Islet of Langerhans (tissue), 1 donor: ENCODE measurements at regions not wholly inside any gene's neighbourhood (a gene's known extent, or its start where the extent isn't known, plus 50 kb on each side); places are given as distances from the start of the nearest gene placed in this dataset.
A peak's percentile ranks its signal among the peaks of the same experiment; 100 is the strongest.

ENCODE experiments used
- FAIRE-seq: peaks from one replicate; lab custom pipeline; 2011; peaks lifted over from hg19 to GRCh38; lab: Jason Lieb, UNC

DNA sequence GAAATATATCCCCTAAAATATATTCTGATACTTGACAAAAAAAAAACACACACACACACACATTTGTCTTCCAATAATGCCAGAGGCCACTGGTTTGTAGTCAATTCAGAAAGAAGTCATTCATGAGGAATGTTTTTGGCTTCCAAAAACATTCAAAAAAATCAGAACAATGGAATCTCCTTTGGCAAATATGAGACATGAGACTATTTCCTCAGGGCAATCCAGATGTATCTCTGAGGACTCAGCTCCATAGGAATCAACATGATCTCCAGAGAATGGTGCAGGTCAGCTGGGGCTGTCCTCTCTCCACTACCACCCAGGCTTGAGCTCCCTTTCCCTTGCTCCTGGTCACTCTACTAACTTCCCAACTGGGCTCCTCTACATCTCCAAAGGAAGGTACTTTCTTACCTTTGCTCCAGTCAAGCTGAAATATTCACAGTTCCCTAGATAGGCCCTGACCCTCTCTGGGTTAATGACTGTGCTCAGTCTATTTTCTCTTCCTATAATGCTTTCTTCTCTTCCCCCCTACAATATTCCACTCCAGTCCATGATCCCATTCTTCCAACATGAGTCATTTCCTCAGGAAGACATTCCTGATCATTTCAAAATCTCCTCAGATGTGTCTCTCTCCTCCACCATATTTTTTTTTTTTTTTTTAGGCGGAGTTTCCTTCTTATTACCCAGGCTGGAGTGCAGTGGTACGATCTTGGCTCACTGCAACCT, 145.3 kb downstream of the C1D start:
- FAIRE-seq, result no peak

DNA sequence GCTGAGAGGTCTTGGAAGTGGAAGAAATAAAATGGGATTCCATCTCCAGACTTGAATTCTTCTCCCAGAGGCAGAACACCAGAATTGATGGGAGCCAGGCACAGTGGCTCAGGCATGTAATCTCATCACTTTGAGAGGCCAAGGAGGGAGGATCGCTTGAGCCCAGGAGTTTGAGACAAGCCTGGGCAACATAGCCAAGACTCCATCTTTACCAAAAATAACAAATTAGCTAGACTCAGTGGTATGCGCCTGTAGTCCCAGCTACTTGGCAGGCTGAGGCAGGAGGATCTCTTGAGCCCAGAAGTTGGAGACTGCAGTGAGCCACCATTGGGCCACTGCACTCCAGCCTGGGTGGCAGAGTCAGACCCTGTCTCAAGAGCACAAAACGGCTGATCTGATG, 144.3 kb downstream of the C1D start:
- no peak for FAIRE-seq

DNA sequence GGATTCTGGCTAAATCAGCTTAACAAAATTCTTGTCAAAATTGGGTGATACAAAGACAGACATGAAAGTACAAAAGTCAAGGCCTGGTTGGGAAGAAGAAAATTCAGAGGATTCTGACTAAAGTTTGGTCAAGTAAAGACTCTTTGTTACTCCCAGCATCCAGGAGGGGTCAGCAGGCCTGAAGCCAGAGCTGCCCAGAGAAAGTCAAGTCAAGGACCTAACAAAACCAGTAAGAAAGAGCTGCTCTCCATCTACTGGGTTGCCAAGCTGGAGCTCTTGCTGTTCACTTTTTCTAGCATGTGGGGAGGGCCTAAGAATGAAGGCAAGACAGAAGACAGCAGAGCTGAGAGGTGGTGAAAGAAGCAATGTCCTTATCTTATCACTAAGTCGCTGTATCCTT, 143.3 kb downstream of the C1D start:
- no peak for FAIRE-seq

DNA sequence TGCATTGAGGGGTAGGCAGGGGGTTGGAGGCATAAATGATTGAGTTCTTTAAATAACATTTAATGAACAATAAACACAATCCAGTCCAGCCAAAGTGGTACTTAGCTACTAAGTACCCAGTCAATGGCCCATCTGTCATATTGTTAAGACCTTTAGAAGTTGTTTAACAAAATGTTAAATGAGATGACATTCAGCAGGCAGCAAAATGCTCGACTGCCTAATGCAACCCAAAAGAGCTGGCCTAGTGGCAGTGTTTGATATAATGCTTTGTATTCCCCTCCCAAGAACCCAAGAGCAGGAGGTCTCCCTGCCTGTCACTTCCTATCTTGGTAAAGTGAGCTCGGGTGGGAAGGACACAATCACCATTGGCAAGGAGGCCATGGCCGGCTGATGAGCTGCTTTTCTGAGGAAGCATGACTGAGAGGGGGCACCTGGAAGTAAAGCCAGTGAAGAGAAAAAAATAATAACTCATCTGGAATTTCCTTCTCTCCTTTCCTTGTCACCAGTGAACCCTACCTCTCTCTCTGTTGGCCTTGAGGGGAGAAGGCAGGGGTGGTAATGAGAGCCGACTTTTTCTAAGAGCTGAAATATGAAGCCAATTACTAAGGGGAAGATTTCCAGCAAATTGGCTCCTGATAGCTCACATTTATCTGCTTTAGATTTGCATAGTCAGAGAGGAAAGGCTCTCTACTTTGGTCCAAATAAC, 140.6 kb downstream of the C1D start:
- FAIRE-seq, result peak; percentile 53

DNA sequence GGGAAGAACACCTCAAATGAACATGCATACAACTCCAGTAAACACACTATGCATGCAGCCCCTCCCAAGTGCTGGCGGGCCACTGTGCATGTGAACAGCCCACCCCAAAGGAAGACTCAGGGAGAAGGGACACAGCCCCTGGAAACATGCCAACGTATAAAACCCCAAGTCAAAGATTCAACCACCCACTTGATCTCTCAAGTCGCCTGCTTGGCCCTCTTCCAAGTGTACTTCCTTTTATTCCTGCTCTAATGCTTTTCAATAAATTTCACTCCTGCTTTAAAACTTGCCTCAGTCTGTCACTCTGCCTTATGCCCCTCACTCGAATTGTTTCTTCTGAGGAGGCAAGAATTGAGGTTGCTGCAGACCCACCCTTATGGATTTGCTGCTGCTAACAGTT, 139.1 kb downstream of the C1D start:
- FAIRE-seq, result no peak

DNA sequence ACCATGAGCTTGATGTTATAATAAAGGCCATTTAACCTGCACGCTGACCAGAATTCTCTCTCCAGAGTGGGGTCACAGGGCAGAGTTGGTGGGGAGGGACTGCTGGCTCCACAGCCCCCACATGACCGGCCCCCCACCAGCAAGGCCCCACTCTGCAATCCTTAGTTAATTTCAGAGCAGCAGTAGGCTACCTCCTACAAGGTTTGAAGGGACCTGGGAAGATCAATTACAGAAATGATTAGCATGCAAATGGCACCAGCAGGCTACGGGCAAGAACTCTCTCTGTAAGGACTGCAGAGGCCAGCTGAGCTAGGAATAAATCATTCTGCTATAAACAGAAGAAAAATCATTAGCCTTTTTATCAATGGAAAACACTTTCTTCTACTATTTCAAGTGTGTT, 135.3 kb downstream of the C1D start:
- no peak for FAIRE-seq

DNA sequence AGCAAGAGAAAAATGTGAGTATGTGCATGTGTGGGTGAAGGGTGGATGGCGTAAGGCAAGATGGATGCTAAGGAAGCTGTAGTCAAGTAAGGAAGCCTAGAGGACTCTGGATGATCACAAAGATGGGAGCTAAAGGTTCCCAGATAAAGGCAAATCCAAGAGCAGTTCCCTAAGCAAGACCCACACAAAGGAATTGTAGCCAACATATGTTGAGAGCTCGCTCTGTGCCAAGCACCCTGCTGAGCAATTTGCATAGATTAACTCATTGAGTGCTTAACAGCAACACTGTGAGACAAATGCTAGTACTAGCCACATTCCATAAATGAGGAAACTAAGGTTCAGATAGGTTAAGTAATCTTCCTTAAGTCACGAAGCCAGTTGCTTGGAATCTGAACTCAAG, 132.6 kb downstream of the C1D start:
- FAIRE-seq, result no peak

DNA sequence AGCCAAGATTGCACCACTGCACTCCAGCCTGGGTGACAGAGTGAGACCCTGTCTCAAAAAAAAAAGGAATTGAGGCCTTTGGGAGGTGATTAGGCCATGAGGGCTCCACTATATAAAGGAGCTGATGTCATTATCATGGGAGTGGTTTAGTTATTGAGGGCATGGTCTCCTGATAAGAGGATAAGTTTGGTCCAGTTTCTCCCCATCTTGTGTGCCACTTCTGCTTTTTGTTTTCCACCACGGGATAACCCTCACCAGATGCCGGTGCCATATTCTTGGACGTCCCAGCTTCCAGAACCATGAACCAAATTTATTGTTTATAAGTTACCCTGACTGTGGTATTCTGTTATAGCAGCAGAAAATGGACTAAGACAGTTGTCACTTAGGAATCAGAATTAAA, 125.8 kb downstream of the C1D start:
- no peak for FAIRE-seq

DNA sequence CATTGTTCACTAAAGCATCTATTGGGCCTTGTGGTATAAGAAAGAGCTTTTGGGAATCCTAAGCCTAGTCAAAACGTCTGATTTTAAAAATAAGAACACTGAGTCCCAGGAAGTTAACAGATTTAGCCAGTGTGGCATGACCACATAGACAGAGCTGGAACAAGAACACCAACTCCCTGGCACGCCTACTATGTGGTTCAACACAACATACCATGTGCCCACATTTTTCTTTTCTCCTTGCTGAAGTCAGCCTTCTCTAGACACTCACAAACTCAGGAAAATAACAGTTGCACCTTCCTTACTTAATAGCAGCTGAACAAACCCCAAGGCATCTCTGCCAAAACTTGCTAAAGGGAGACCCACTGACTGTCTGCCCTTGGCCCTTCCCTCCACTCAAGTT, 124.8 kb downstream of the C1D start:
- FAIRE-seq, result no peak

DNA sequence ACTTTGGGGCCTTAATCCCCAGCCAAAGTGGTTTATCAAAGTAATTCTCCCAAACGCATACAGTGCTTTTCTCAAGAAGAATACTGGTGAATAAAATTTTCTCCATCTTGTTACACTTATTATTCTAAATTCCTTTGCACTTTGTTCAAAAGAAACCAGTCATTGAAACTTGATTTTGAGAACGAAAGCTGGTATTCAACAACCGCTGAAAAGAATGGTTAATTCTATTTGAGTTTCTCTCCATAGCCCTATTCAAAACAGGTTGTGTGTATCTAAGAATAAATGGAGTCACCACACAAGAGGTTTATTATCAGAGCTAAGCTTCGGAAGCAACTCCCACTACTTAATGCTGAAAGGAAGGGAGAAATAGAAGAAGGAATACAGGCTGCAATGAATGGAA, 117.7 kb downstream of the C1D start:
- no peak for FAIRE-seq

DNA sequence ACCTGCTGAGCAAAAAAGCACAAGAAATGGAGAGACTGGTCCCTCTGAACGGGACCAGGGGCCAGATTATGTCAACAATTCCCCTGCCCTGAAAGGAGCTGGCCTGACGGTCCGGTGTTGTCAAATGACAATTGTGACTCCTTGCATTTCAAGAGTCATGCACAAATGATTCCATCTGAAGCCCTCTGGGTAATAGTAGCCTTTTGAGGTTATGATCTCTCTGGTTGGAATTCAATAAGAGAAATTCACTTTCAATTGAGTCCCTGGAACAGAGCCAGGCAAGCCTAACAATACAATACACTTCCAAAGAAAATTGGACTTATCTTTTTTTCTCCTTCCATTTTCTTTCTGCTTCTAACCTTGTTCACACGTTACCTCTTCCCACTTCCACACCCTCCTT, 116.9 kb downstream of the C1D start:
- no peak for FAIRE-seq

DNA sequence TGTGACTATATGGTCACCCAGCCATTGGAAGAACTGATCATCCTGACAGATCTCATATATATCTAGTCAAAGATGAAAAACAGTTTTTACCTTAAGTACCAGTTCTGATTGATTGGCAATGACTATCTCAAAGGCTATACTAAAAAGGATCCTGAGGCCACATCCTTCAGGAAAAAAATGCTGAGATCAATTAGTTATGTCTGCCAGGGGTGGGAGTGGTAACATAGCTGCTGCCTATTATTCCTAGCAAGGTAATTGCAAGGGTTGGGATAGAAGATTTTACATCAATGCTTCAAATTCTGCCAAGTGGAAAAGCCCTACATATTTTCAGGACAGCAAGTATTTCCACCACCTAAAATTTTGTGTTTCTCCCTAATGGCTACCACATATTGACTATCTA, 114.7 kb downstream of the C1D start:
- FAIRE-seq, result no peak

DNA sequence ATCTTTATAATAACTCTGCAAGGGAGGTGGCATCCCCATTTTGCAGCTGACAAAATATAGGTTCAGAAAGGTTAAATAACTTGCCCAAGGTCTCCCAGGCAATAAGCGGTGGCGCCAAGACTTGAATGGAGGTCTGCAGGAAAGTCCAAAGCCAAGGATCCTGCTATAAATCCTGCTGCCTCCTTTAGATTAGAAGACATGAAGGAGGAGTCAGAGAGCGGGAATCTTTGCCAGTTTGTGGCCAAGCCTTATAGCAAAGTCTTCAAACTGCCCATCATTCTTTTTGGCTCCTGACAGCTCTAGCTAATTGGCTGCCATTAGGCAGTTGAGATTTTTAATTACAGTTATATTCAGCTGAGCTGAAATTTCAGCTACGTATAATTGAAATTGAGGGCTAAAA, 114.3 kb downstream of the C1D start:
- no peak for FAIRE-seq

DNA sequence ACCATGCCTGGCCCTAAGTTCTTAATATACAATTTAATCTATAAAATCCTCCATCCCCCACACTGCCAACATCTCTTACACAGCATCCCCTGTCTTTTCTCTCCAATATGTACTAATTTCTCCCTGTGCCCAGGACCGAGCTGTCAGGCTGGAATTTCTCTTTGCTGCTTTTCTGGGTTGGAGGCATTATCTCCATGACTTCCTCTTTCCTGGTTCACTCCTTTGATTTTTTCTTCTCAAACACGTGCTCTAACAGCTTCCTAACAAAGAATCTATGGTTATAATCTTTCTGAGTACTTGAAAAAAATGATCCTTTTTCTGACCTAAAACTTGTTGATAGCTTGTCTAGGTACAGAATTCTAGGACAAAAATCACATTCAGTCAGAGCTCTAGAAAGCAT, 112.8 kb downstream of the C1D start:
- FAIRE-seq, result peak; percentile 13

DNA sequence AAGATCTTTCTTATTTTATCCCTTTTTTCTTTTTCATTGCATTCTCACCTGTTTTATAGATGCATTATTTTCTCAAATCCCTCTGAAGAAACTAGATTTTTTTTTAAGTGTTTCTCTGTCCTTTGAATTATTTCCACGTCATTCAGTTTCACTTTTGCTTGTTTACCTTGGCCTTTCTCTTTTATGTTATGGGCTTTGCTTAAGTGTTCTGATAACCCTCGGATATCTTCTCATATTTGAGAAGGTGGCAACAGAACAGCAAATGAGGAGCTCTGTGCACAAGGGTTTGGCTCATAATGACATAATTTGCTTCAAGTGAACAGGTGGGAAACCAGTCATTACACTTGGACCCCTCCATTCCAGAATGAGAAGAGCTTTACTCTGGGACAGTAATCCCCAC, 111.9 kb downstream of the C1D start:
- no peak for FAIRE-seq

DNA sequence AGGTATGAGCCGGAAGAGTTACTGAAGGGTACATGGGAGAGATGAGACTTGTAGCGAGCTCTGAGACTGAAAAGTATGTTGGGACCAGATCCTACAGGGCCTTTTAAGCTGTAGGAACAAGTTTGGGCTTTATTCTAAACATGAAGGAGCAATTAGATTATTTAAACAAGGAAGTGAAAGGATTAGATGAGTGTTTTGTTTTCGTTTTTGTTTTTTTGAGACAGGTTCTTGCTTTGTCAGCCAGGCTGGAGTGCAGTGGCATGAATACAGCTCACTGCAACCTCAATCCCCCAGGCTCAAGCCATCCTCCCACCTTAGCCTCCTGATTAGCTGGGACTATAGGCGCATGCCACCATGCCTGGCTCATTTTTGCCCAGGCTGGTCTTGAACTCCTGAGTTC, 110.7 kb downstream of the C1D start:
- no peak for FAIRE-seq

DNA sequence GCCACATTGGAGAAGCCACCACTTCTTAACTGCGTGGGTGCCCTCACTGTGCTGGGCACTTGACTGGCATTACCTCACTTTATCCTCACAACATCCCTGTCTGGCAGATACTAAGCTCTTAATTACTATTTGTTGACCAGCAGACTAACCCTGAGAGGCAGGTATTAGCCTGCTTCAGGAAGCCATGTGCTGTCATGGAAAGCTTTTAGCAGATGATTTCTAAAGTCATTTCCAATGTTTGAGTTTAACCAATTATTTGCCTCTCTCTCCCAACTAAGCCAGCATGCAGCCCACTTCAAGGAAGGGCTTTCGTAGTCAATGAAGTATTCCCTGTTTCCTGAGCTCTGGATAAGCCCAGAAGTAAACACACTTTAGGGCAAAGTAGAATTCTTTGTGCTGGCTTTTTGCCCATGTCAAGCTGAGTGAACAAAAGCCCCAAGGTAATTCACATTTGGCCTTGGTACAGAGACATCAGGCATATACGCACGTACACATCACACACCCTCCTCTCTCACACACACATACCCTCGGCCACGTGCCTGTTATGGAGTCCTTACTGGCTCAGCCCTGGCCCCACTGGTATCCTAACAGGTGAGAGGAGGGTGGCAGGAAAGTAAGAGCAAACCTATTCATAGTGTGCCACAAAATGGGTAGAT, 108.6 kb downstream of the C1D start:
- FAIRE-seq, result peak; percentile 100

DNA sequence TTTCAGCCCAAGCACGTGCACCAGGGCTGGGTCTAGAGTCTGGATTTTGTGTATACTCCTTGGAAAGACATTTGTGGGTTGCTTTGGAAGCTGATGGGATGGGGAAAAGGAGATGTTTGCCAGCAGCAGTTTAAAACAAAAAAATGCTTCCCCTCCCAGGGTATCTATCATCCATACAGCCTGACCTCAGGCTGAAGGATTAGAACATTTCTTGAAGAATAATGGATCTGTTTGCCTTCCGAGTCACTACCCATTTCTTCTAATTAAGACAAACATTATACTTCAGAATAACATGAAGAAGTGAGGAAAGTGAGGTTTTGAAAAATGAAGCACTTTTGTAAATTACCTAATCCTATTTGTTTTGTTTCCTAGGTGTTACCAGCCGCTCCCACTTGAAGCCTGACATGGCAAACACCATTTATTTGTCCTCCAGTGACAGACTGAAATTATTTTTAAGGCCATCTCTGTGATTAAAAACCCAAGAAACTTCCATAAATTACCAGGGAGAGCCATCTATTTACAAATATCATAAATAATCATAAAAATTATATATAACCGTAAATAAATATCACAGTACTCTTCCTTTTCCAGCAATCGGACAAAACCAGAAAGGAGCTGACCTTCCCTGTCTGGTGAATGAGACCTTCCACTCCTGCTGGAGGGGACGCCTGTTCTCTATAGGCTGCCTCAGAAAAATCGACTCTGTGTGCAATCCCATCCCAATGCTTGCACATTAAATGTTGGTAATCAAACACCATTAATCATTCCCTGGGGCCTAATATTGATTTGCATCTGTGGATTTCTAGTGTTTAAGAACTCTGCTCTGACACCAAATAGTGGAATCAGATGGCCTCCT, 106.8 kb downstream of the C1D start:
- peak; percentile 94 for FAIRE-seq

DNA sequence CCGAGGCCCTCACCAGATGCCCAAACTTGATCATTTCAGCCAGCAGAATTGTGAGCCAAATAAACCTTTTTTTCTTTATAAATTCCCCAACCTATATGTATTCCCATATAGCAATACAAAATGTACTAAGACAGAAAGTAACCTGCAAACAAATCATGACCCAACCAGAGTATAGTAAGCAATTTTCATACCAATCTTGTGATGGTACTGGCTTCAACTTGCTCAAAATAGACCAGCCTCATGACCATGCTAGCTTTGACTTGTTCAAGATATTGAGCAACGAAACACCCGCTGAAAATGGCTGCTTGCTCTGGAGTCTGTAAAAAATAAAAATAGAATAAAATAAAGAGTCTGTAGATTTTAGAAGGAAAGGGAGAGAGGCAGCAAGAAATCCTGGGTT, 97.6 kb downstream of the C1D start:
- no peak for FAIRE-seq

DNA sequence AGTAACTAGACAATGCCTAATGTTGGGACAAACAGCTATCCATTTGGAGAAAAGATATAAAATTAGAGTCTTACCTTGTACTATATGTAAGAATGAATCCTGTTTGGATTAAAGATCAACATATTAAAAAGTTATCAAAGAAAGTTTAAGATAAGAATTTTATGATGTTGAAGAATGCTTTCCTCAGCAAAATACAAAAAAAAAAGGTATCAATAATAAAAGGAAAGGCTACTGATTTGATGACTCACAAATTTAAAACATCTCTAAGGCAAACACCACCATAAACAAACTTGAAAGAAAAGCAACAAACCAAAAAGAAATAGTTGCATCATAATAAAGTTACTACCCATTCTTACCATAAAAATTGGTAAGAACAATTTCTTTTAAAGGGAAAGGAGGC, 92.7 kb downstream of the C1D start:
- FAIRE-seq, result no peak

DNA sequence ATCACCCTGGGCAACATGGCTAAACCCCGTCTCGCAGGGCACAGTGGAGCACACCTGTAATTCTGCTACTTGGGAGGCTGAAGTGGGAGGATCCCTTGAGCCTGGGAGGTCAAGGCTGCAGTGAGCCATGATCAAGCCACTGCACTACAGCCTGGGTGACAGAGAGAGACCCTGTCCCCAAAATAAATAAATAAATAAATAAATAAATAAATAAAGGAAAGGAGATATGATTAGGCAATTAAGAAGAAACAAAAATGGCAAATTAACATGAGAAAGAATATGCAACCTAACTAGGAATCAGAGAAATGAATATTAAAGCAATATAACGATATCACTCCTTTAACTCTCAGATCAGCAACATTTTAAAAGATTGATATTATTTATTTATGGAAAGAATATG, 92.3 kb downstream of the C1D start:
- FAIRE-seq, result no peak

DNA sequence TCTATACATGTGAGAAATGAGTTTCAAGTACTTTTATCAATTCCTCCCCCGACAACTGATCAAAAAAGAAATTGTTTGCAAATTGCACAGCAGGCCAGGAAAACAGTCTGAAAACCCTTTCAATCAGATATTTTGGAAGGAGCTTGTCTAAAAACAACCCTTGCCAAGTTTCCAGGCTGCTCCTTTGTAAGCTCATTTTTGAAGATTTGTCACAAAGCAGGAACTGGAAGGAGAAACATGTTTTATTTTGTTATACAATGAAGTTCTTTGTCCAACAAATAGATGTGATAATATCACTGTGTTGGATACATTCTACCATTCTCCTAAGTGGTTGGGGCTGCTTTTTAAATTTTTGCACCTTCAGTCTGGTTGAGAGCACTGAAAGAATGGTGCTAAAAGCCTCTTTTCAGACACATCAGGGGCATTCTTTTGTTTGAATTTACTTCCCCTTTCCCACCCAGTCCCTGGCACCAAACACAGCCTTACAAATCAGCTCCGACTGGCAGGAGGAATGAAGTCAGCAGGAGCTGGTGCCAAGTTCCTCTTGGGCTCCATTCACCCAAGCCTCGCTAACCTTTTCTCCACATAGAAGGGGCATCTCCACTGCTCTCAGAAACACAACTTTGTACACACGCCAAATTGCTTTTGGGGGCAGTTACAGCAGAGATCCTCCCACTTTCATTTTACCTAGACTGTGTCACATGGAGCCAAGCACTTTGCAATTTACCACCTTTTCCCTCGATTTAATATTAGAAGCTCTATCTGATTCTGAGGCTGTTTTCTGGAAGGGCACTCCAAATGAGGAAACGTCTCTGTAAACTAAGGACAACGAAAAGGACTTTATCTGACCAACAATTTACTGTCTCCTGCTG, 88.0 kb downstream of the C1D start:
- no peak for FAIRE-seq
